Central memory CD8-positive, alpha-beta T cell (primary cell): ENCODE measurements at regions not wholly inside any gene's neighbourhood (a gene's known extent, or its start where the extent isn't known, plus 50 kb on each side); places are given as distances from the start of the nearest gene placed in this dataset.
"Not testable (repeated sequence)": the region's sequence is repeated elsewhere in the genome, so short reads cannot be mapped to it uniquely, and the experiment has no call there.

Experiments used
- ATAC-seq: fragments of 150-1000 bp; cut with Tn5 transposase; replicated peaks from 2 replicates; pipeline ENCODE4 v1.10.0; 2022; ENCODE audit warnings: mild to moderate bottlenecking, moderate FRiP score, moderate number of reproducible peaks; ENCODE audit not compliant: poor library complexity, severe bottlenecking; ENCODE audit errors: extremely low read depth
- DNase-seq, 2 donors: peaks; one replicate each; pipeline ENCODE4 v3.0.0; 2021; ENCODE audit warnings: low spot score in 2 of 2
- H3K27ac Mint-ChIP-seq: one replicate; pipeline ENCODE4 v1.8.0; 2022; ENCODE audit warnings: low read depth, mild to moderate bottlenecking, moderate library complexity, mixed read lengths
- H3K27me3 Mint-ChIP-seq: one replicate; pipeline ENCODE4 v1.8.0; 2022; ENCODE audit warnings: mixed read lengths
- H3K36me3 Mint-ChIP-seq: one replicate; pipeline ENCODE4 v1.8.0; 2022; ENCODE audit warnings: mild to moderate bottlenecking, moderate library complexity, mixed read lengths; ENCODE audit not compliant: insufficient read depth
- H3K4me1 Mint-ChIP-seq: one replicate; pipeline ENCODE4 v1.8.0; 2022; ENCODE audit warnings: mixed read lengths
- H3K4me3 Mint-ChIP-seq: one replicate; pipeline ENCODE4 v1.8.0; 2022; ENCODE audit warnings: mild to moderate bottlenecking, moderate library complexity, mixed read lengths
- H3K9me3 Mint-ChIP-seq: one replicate; pipeline ENCODE4 v1.8.0; 2022; ENCODE audit warnings: mixed read lengths

- not testable (repeated sequence) for H3K36me3 Mint-ChIP-seq, DNase-seq, H3K4me3 Mint-ChIP-seq, ATAC-seq, H3K27me3 Mint-ChIP-seq, H3K4me1 Mint-ChIP-seq, H3K27ac Mint-ChIP-seq
- peaks cover 12% of the 10 kb centered on the region for H3K9me3 Mint-ChIP-seq
These were observed 162.1 kb upstream of the FOXD4L5 start for GRCh38 chr9:65447146-65447545.

GRCh38 chr9:65445991-65446390, 161.0 kb upstream of the FOXD4L5 start:
- not testable (repeated sequence) for H3K4me1 Mint-ChIP-seq, H3K27ac Mint-ChIP-seq, DNase-seq, H3K9me3 Mint-ChIP-seq, H3K36me3 Mint-ChIP-seq, H3K4me3 Mint-ChIP-seq, ATAC-seq, H3K27me3 Mint-ChIP-seq

GRCh38 chr9:65444943-65445342, 159.9 kb upstream of the FOXD4L5 start:
- Mint-ChIP-seq H3K27me3 (no peaks in the 10 kb centered on the region), H3K36me3 (peaks cover 2% of the 10 kb centered on the region), H3K4me1 (no peaks in the 10 kb centered on the region), H3K27ac (no peak overlapping the region), H3K4me3 (no peak overlapping the region), H3K9me3 (peaks cover 6% of the 10 kb centered on the region)
- no peak for ATAC-seq
- no peak for DNase-seq

- not testable (repeated sequence) for H3K27ac Mint-ChIP-seq, H3K27me3 Mint-ChIP-seq, ATAC-seq, H3K36me3 Mint-ChIP-seq, H3K4me1 Mint-ChIP-seq, H3K4me3 Mint-ChIP-seq, DNase-seq
- peaks cover 13% of the 10 kb centered on the region for H3K9me3 Mint-ChIP-seq
These were observed 157.1 kb upstream of the FOXD4L5 start for GRCh38 chr9:65442116-65442515.

DNA sequence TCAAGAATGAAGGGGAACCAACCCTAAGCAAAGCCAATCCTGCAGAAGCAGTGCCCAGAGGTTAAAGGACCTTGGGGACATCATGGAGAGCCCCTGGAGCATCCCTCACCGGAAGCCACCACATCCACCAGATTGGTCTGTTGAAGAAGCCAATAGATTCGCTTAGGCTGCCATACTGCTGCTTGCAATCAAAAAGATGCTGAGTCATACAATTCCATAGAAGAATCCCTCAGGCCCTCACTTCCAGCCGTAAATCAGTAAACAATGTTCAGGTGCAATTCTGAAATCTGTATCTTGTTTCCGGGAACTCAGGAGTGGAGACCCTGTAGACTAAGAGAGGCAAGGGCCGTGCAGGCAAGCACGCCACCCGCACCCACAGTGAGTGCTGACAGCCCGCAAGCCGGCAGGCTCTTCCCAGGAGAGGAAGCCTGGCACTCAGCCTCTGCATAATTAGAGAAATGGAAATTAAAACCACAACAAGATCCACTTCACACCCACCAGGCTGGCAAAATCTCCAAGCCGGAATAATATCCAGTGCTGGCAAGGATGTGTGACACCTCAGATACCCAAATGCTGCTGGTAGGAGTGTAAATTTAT, 156.4 kb upstream of the FOXD4L5 start:
- H3K27ac Mint-ChIP-seq, H3K4me1 Mint-ChIP-seq, DNase-seq, H3K36me3 Mint-ChIP-seq, ATAC-seq, H3K27me3 Mint-ChIP-seq, H3K4me3 Mint-ChIP-seq: not testable (repeated sequence)
- H3K9me3 Mint-ChIP-seq: peaks cover 17% of the 10 kb centered on the region

DNA sequence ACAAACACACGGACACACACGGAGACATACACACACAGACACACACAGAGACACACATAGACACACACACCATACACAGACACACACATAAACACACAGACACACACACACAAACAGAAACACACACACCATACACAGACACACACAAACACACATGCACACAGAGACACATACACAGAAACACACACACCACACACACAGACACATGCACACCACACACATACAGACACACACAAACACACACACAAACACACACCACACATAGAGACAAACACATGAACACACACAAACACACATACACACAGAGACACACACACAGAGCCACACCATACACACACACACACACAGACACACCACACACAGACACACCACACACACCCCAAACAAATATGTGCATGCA, 152.7 kb upstream of the FOXD4L5 start:
- no peaks in the 10 kb centered on the region for H3K4me1 Mint-ChIP-seq
- no peak for ATAC-seq
- H3K27me3 Mint-ChIP-seq: no peaks in the 10 kb centered on the region
- H3K9me3 Mint-ChIP-seq: peaks cover 17% of the 10 kb centered on the region
- DNase-seq: no peak
- no peak overlapping the region for H3K27ac Mint-ChIP-seq
- H3K36me3 Mint-ChIP-seq: no peaks in the 10 kb centered on the region
- no peak overlapping the region for H3K4me3 Mint-ChIP-seq

GRCh38 chr9:65435464-65435863, 150.5 kb upstream of the FOXD4L5 start:
- Mint-ChIP-seq H3K27ac (no peak overlapping the region), H3K4me3 (no peak overlapping the region), H3K9me3 (peaks cover 30% of the 10 kb centered on the region), H3K4me1 (no peaks in the 10 kb centered on the region), H3K27me3 (no peaks in the 10 kb centered on the region), H3K36me3 (no peaks in the 10 kb centered on the region)
- ATAC-seq (no peak), DNase-seq (no peak)

DNA sequence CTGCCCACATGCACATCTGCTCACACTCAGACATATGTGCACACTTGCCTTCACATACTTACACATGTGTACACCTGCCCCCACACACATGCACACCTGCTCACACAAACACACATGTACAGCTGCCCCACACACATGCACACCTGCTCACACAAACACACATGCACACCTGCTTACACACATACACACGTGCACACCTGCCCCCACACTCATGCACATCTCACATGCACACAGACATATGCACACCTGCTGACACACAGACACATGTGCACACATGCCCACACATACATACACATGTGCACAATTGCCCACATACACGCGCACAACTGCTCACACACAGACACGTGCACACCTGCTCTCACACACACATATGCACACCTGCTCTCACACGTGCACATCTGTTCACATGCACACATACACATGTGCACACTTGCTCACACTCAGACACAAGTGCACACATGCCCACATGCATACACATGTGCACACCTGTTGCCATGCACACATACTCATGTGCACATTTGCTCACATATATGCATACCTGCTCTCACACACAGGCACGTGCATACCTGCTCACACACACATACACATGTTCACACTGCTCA, 147.8 kb upstream of the FOXD4L5 start:
- DNase-seq (no peak), ATAC-seq (no peak)
- Mint-ChIP-seq H3K9me3 (peaks cover 28% of the 10 kb centered on the region), H3K27me3 (no peaks in the 10 kb centered on the region), H3K36me3 (no peaks in the 10 kb centered on the region), H3K4me3 (no peak overlapping the region), H3K27ac (no peak overlapping the region), H3K4me1 (no peaks in the 10 kb centered on the region)

DNA sequence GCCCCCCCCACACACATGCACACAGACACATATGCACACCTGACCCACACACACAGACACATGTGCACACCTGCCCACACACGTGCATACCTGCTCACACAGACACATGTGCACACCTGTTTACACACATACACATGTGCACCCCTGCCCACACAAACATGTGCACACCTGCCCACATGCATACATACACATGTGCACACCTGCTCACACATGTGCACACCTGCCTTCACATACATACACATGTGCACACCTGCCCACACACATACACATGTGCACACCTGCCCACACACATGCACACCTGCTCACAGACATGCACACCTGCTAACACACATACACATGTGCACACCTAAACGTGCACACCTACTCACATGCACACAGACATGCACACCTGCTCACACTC, 147.0 kb upstream of the FOXD4L5 start:
- H3K27me3 Mint-ChIP-seq: no peaks in the 10 kb centered on the region
- no peak overlapping the region for H3K4me3 Mint-ChIP-seq
- DNase-seq (no peak), ATAC-seq (no peak)
- H3K4me1 Mint-ChIP-seq: no peaks in the 10 kb centered on the region
- no peak overlapping the region for H3K27ac Mint-ChIP-seq
- H3K9me3 Mint-ChIP-seq: peaks cover 23% of the 10 kb centered on the region
- no peaks in the 10 kb centered on the region for H3K36me3 Mint-ChIP-seq

- peaks cover 2% of the 10 kb centered on the region for H3K36me3 Mint-ChIP-seq
- no peak for DNase-seq
- no peaks in the 10 kb centered on the region for H3K27me3 Mint-ChIP-seq
- H3K9me3 Mint-ChIP-seq: peaks cover 26% of the 10 kb centered on the region
- no peak for ATAC-seq
- no peak overlapping the region for H3K4me3 Mint-ChIP-seq
- no peaks in the 10 kb centered on the region for H3K4me1 Mint-ChIP-seq
- H3K27ac Mint-ChIP-seq: no peak overlapping the region
These were observed 145.2 kb upstream of the FOXD4L5 start for GRCh38 chr9:65430221-65430620.

GRCh38 chr9:65427361-65427760, 142.4 kb upstream of the FOXD4L5 start:
- H3K27ac Mint-ChIP-seq, H3K36me3 Mint-ChIP-seq, H3K4me3 Mint-ChIP-seq, DNase-seq, ATAC-seq, H3K4me1 Mint-ChIP-seq, H3K27me3 Mint-ChIP-seq: not testable (repeated sequence)
- peaks cover 21% of the 10 kb centered on the region for H3K9me3 Mint-ChIP-seq

DNA sequence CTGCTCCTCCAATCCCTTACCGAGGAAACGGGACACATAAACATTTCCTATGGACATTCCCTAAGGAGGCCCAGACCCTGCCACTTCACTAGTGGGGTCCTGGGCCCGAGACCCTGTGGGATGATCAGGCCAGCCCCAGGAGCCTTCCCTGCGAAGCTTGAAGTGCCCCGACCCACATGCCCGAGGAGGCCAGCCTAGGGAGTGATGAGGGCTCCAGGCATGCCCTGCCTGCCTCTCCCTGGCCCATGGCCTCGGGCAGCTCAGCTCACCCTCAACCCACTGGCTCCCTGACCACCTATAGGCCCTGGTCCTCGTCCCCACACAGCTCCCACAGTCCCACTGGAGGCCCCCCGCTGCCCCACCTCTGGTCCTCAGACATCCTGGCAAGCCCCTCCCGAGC, 141.8 kb upstream of the FOXD4L5 start:
- H3K27me3 Mint-ChIP-seq, H3K36me3 Mint-ChIP-seq, H3K4me1 Mint-ChIP-seq, H3K27ac Mint-ChIP-seq, ATAC-seq, H3K4me3 Mint-ChIP-seq, DNase-seq: not testable (repeated sequence)
- peaks cover 18% of the 10 kb centered on the region for H3K9me3 Mint-ChIP-seq

- Mint-ChIP-seq H3K4me3 (no peak overlapping the region), H3K9me3 (peaks cover 20% of the 10 kb centered on the region), H3K36me3 (peaks cover 2% of the 10 kb centered on the region), H3K27me3 (no peaks in the 10 kb centered on the region), H3K27ac (no peak overlapping the region), H3K4me1 (no peaks in the 10 kb centered on the region)
- no peak for ATAC-seq
- DNase-seq: no peak
These were observed 141.2 kb upstream of the FOXD4L5 start for GRCh38 chr9:65426231-65426630.
